HepG2 (cell line): ENCODE measurements at regions not wholly inside any gene's neighbourhood (a gene's known extent, or its start where the extent isn't known, plus 50 kb on each side); places are given as distances from the start of the nearest gene placed in this dataset.
A peak's percentile ranks its signal among the peaks of the same experiment; 100 is the strongest.
"Not testable (repeated sequence)": the region's sequence is repeated elsewhere in the genome, so short reads cannot be mapped to it uniquely, and the experiment has no call there.

Source experiments
- ATAC-seq: fragments of 200-7000 bp; cut with Tn5 transposase; 3 replicates; pipeline ENCODE4 v1.9.1; 2020; ENCODE audit warnings: mild to moderate bottlenecking, moderate library complexity
- BruUV-seq: library from RNA; stranded (reverse); fragments of 400-500 nt; replicated peaks from 2 replicates; lab custom pipeline; 2021; lab: Mats Ljungman, UMichigan
- CTCF ChIA-PET: fragments of 300-600 bp; formaldehyde crosslinking; extraction: SDS; loops from one replicate; lab custom pipeline; 2021; ENCODE audit warnings: low total read pairs, inconsistent platforms, low intra/inter-chr PET ratio; lab: Yijun Ruan, JAX
- POLR2A ChIA-PET: fragments of 350-600 bp; sonication (Branson Sonifier 250); formaldehyde crosslinking; loops from one replicate; lab custom pipeline; 2020; ENCODE audit warnings: antibody characterized with exemption, inconsistent platforms; lab: Yijun Ruan, JAX
- DNase-seq: peaks from one replicate; pipeline ENCODE4 v3.0.0-alpha.2; 2015; ENCODE audit warnings: low spot score
- FAIRE-seq: peaks from 3 replicates; lab custom pipeline; 2011; peaks lifted over from hg19 to GRCh38; lab: Jason Lieb, UNC
- H2AFZ ChIP-seq: one replicate; pipeline ENCODE4 v1.6.1; 2011; ENCODE audit warnings: low read length, inconsistent platforms
- H3K27ac ChIP-seq: fragments of 300-600 bp; 3 replicates; pipeline ENCODE4 v1.8.0; 2011; ENCODE audit warnings: mixed run types, mild to moderate bottlenecking, mixed read lengths, low read length, inconsistent platforms; ENCODE audit not compliant: insufficient read depth; ENCODE audit errors: extremely low read length
- H3K27me3 ChIP-seq, 2 experiments: fragments of 200-600 bp in 1 of 2; 2 replicates in 1 of 2; 3 replicates in 1 of 2; pipeline versions ENCODE4 v1.6.0 to v1.8.0; 2011; ENCODE audit warnings: low read length in 2 of 2, mild to moderate bottlenecking in 2 of 2, moderate library complexity in 2 of 2, inconsistent platforms in 1 of 2; ENCODE audit not compliant: insufficient read depth in 2 of 2, control insufficient read depth in 1 of 2
- H3K36me3 ChIP-seq, 2 experiments: fragments of 200-600 bp in 1 of 2; replicated peaks in 1 of 2; 2 replicates in 1 of 2; 3 replicates in 1 of 2; pipeline versions ENCODE4 v1.5.1 to v1.8.0; 2011; ENCODE audit warnings: low read length in 2 of 2, inconsistent platforms in 1 of 2; ENCODE audit not compliant: insufficient read depth in 2 of 2, control insufficient read depth in 1 of 2
- H3K4me1 ChIP-seq: 2 replicates; pipeline ENCODE4 v1.5.1; 2012; ENCODE audit warnings: low read length, inconsistent platforms; ENCODE audit not compliant: insufficient read depth
- H3K4me2 ChIP-seq: 2 replicates; pipeline ENCODE4 v1.6.0; 2011; ENCODE audit warnings: low read depth, low read length, inconsistent platforms
- H3K4me3 ChIP-seq, 3 experiments: fragments of 200-600 bp in 1 of 3; sonication (generic), shearing (Covaris generic) in 1 of 3; replicated peaks in 1 of 3; 2 replicates each; pipeline ENCODE4 v1.5.1; 2011 to 2016; ENCODE audit warnings: low read length in 3 of 3, inconsistent platforms in 2 of 3, low read depth in 2 of 3, mild to moderate bottlenecking in 2 of 3, control low read depth in 1 of 3, mixed read lengths in 1 of 3; ENCODE audit not compliant: insufficient read depth in 1 of 3
- H3K79me2 ChIP-seq: one replicate; pipeline ENCODE4 v1.6.1; 2011; ENCODE audit warnings: low read length, inconsistent platforms; ENCODE audit not compliant: insufficient read depth
- H3K9ac ChIP-seq: 2 replicates; pipeline ENCODE4 v1.6.0; 2011; ENCODE audit warnings: mild to moderate bottlenecking, low read depth, low read length, inconsistent platforms; ENCODE audit not compliant: insufficient read depth
- H3K9me3 ChIP-seq: 2 replicates; pipeline ENCODE4 v1.5.1; 2012; ENCODE audit warnings: mild to moderate bottlenecking, low read length
- H4K20me1 ChIP-seq: 2 replicates; pipeline ENCODE4 v1.6.0; 2011; ENCODE audit warnings: inconsistent platforms, mild to moderate bottlenecking, low read length, moderate library complexity; ENCODE audit not compliant: insufficient read depth
- STAG1 ChIP-seq: sonication (generic); formaldehyde crosslinking; IDR thresholded peaks from 2 replicates; pipeline ENCODE4 v1.4.0; 2020; ENCODE audit warnings: missing genetic modification reagents
- WGBS: methylation state at CpG from one replicate; pipeline ENCODE4 v1.1.6; 2017; ENCODE audit warnings: low lambda C conversion rate; 5-methylcytosine and 5-hydroxymethylcytosine counted together
- in situ Hi-C: cut with HindIII; loops from 2 replicates; pipeline ENCODE4 v1.10.0; 2017; ENCODE audit warnings: low pct_unique_long_range_greater_than_20kb; ENCODE audit not compliant: extremely low pct_ligation_motif_present
- intact Hi-C: fragments of 100-400 bp; cut with micrococcal nuclease; formaldehyde crosslinking; loops from one replicate; pipeline ENCODE4 v1.10.0; 2022; ENCODE audit not compliant: unreplicated experiment

DNA sequence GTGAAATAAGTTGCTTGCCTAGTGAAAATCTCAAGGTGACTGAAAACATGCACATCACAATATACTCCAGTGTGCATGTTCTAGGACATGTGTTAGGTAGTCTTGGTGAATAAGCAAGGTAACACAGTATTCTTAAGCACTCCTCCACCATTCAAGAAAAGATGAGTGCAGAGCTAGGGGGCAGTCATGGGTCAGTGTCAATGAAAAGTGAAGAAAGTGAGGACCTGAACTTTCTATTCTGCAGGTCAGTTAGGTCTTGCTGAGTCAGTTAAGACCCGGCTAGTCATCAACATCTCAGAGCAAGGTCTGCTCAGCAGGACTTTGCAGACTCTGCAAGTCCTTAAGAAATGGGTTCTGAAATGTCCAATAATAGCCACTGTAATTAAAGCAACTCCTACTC, 82.6 kb upstream of the POMZP3 start:
- intact Hi-C loops, POLR2A ChIA-PET: not testable (repeated sequence)

DNA sequence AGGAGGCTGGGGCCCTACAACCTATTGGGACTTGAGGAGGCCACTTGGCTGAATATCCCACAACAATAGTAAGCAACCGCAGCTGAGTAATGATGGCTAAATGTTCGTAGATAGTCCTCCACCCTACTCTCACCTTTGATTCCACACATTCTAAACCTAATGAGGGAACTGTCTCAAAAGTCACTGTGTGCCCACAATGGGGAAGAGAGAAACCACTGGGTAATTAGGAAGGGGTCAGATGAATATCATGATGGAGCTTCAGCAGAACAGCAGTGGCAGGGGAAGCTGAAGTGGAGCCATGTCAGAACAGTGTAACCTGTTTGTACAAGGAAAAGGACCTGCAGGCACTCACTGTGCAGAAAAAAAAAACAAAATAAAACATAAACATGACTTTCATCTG, 81.4 kb upstream of the POMZP3 start:
- WGBS, result 0% methylated on average over 2 of the region's 2 CpGs
- H3K27ac ChIP-seq, H3K9me3 ChIP-seq, intact Hi-C loops, in situ Hi-C loops, H3K79me2 ChIP-seq, CTCF ChIA-PET, H3K4me2 ChIP-seq, H3K4me1 ChIP-seq, H2AFZ ChIP-seq, H4K20me1 ChIP-seq, H3K4me3 ChIP-seq, H3K9ac ChIP-seq, ATAC-seq, FAIRE-seq, H3K27me3 ChIP-seq, BruUV-seq, H3K36me3 ChIP-seq, DNase-seq, POLR2A ChIA-PET: not testable (repeated sequence)

More for the DNA sequence above, 82.6 kb upstream of the POMZP3 start:
- H3K36me3 ChIP-seq, CTCF ChIA-PET, in situ Hi-C loops, H3K4me3 ChIP-seq, DNase-seq, H3K27me3 ChIP-seq, H3K4me1 ChIP-seq, H3K9ac ChIP-seq, H4K20me1 ChIP-seq, H3K9me3 ChIP-seq, FAIRE-seq, H3K4me2 ChIP-seq, BruUV-seq, ATAC-seq, H3K79me2 ChIP-seq, H2AFZ ChIP-seq, H3K27ac ChIP-seq: not testable (repeated sequence)
- peak; percentile 32; the same call in 1 of the 2 replicates for TF ChIP-seq STAG1 (CRISPR knock-in tag)
- 0% methylated on average over 1 of the region's 1 CpG for WGBS

GRCh38 chr7:76703815-76704214, 76.7 kb upstream of the POMZP3 start:
- H3K27me3 ChIP-seq, intact Hi-C loops, FAIRE-seq, H3K4me1 ChIP-seq, CTCF ChIA-PET, H3K27ac ChIP-seq, H4K20me1 ChIP-seq, DNase-seq, H3K36me3 ChIP-seq, BruUV-seq, POLR2A ChIA-PET, H3K9me3 ChIP-seq, H2AFZ ChIP-seq, H3K79me2 ChIP-seq, H3K9ac ChIP-seq, in situ Hi-C loops, H3K4me3 ChIP-seq, H3K4me2 ChIP-seq: not testable (repeated sequence)
- ATAC-seq, result peak; percentile 76
